ENCODE measurements at regions not wholly inside any gene's neighbourhood (a gene's known extent, or its start where the extent isn't known, plus 50 kb on each side); places are given as distances from the start of the nearest gene placed in this dataset.
"Not testable (repeated sequence)": the region's sequence is repeated elsewhere in the genome, so short reads cannot be mapped to it uniquely, and the experiment has no call there.

GRCh38 chr9:39463696-39464095 is 108.2 kb downstream of the SPATA31A1 start:
- DNase-seq (ENCODE audit: low read depth in 2 of 2): not testable (repeated sequence)

- peak; percentile 36 to 46 for DNase-seq (ENCODE audit: low read depth in 2 of 2)
Observed at GRCh38 chr9:39464122-39464777, 108.8 kb downstream of the SPATA31A1 start.

- not testable (repeated sequence) for DNase-seq (ENCODE audit: low read depth in 2 of 2)
Observed at GRCh38 chr9:39474499-39474898, 119.0 kb downstream of the SPATA31A1 start.

- DNase-seq (ENCODE audit: low read depth in 2 of 2): not testable (repeated sequence)
Observed at GRCh38 chr9:39483073-39483472, 127.6 kb downstream of the SPATA31A1 start.

- not testable (repeated sequence) for DNase-seq (ENCODE audit: low read depth in 2 of 2)
Observed at GRCh38 chr9:39483880-39484279, 128.4 kb downstream of the SPATA31A1 start.

GRCh38 chr9:39484292-39484691 is 128.8 kb downstream of the SPATA31A1 start:
- DNase-seq (ENCODE audit: low read depth in 2 of 2): not testable (repeated sequence)

GRCh38 chr9:39487477-39487876 is 132.0 kb downstream of the SPATA31A1 start:
- not testable (repeated sequence) for DNase-seq (ENCODE audit: low read depth in 2 of 2)

GRCh38 chr9:39496248-39496647 is 140.8 kb downstream of the SPATA31A1 start:
- DNase-seq (ENCODE audit: low read depth in 2 of 2): not testable (repeated sequence)

- not testable (repeated sequence) for DNase-seq (ENCODE audit: low read depth in 2 of 2)
Observed at GRCh38 chr9:39503178-39503577, 147.7 kb downstream of the SPATA31A1 start.

GRCh38 chr9:39527387-39528029 is 172.0 kb downstream of the SPATA31A1 start:
- DNase-seq (ENCODE audit: low read depth in 2 of 2): not testable (repeated sequence)

- DNase-seq (ENCODE audit: low read depth in 2 of 2): not testable (repeated sequence)
Observed at GRCh38 chr9:39532597-39532996, 177.1 kb downstream of the SPATA31A1 start.

GRCh38 chr9:39533001-39533762 is 177.7 kb downstream of the SPATA31A1 start:
- not testable (repeated sequence) for DNase-seq (ENCODE audit: low read depth in 2 of 2)

GRCh38 chr9:39533763-39534548 is 178.5 kb downstream of the SPATA31A1 start:
- not testable (repeated sequence) for DNase-seq (ENCODE audit: low read depth in 2 of 2)

- DNase-seq (ENCODE audit: low read depth in 2 of 2): not testable (repeated sequence)
Observed at GRCh38 chr9:39534897-39535296, 179.4 kb downstream of the SPATA31A1 start.

GRCh38 chr9:39542157-39542556 is 186.7 kb downstream of the SPATA31A1 start:
- DNase-seq (ENCODE audit: low read depth in 2 of 2): not testable (repeated sequence)

GRCh38 chr9:39545079-39545478 is 189.6 kb downstream of the SPATA31A1 start:
- DNase-seq (ENCODE audit: low read depth in 2 of 2): not testable (repeated sequence)

GRCh38 chr9:39550573-39550972 is 195.1 kb downstream of the SPATA31A1 start:
- not testable (repeated sequence) for DNase-seq (ENCODE audit: low read depth in 2 of 2)

- DNase-seq (ENCODE audit: low read depth in 2 of 2): not testable (repeated sequence)
Observed at GRCh38 chr9:39551544-39551943, 196.1 kb downstream of the SPATA31A1 start.

GRCh38 chr9:39552242-39552881 is 196.9 kb downstream of the SPATA31A1 start:
- DNase-seq (ENCODE audit: low read depth in 2 of 2): not testable (repeated sequence)

- DNase-seq (ENCODE audit: low read depth in 2 of 2): not testable (repeated sequence)
Observed at GRCh38 chr9:39554352-39554751, 198.9 kb downstream of the SPATA31A1 start.

GRCh38 chr9:39559384-39559783 is 203.9 kb downstream of the SPATA31A1 start:
- not testable (repeated sequence) for DNase-seq (ENCODE audit: low read depth in 2 of 2)
